GM21723 (cell line): ENCODE measurements at regions not wholly inside any gene's neighbourhood (a gene's known extent, or its start where the extent isn't known, plus 50 kb on each side); places are given as distances from the start of the nearest gene placed in this dataset.

Experiments used
- ATAC-seq: cut with Tn5 transposase; IDR thresholded peaks from one replicate; pipeline ENCODE4 v1.9.1; 2021; ENCODE audit warnings: mild to moderate bottlenecking, moderate library complexity; ENCODE audit not compliant: unreplicated experiment

- no peak for ATAC-seq
Measured at GRCh38 chr2:120894966-120895365, 159.3 kb downstream of the GLI2 start.

- no peak for ATAC-seq
Measured at GRCh38 chr2:120896126-120896525, 160.5 kb downstream of the GLI2 start.

GRCh38 chr2:120896901-120897300 is 161.2 kb downstream of the GLI2 start:
- no peak for ATAC-seq

GRCh38 chr2:120897399-120897798 is 161.7 kb downstream of the GLI2 start:
- no peak for ATAC-seq

- no peak for ATAC-seq
Measured at GRCh38 chr2:120898496-120898895, 162.8 kb downstream of the GLI2 start.

GRCh38 chr2:120898961-120899750 is 163.5 kb downstream of the GLI2 start:
- no peak for ATAC-seq

- ATAC-seq: no peak
Measured at GRCh38 chr2:120899771-120900170, 164.1 kb downstream of the GLI2 start.

- no peak for ATAC-seq
Measured at GRCh38 chr2:120901201-120901600, 165.5 kb downstream of the GLI2 start.

- ATAC-seq: no peak
Measured at GRCh38 chr2:120902592-120902991, 166.9 kb downstream of the GLI2 start.

GRCh38 chr2:120904379-120904778 is 168.7 kb downstream of the GLI2 start:
- ATAC-seq: no peak

- ATAC-seq: no peak
Measured at GRCh38 chr2:120904830-120905234, 169.2 kb downstream of the GLI2 start.

GRCh38 chr2:120905298-120905697 is 169.6 kb downstream of the GLI2 start:
- ATAC-seq: no peak

- no peak for ATAC-seq
Measured at GRCh38 chr2:120905824-120906571, 170.3 kb downstream of the GLI2 start.

GRCh38 chr2:120906914-120907313 is 171.2 kb downstream of the GLI2 start:
- ATAC-seq: no peak

- ATAC-seq: no peak
Measured at GRCh38 chr2:120907822-120908221, 172.2 kb downstream of the GLI2 start.

GRCh38 chr2:120908314-120908975 is 172.8 kb downstream of the GLI2 start:
- no peak for ATAC-seq

GRCh38 chr2:120909102-120909501 is 173.4 kb downstream of the GLI2 start:
- ATAC-seq: no peak

- ATAC-seq: no peak
Measured at GRCh38 chr2:120910164-120910563, 174.5 kb downstream of the GLI2 start.

- no peak for ATAC-seq
Measured at GRCh38 chr2:120910956-120911951, 175.6 kb downstream of the GLI2 start.
